AG08395 (cell line): ENCODE measurements at regions not wholly inside any gene's neighbourhood (a gene's known extent, or its start where the extent isn't known, plus 50 kb on each side); places are given as distances from the start of the nearest gene placed in this dataset.

Source experiments
- DNase-seq: peaks from one replicate; pipeline ENCODE4 v3.0.0; 2012; ENCODE audit warnings: mixed read lengths, low spot score

DNA sequence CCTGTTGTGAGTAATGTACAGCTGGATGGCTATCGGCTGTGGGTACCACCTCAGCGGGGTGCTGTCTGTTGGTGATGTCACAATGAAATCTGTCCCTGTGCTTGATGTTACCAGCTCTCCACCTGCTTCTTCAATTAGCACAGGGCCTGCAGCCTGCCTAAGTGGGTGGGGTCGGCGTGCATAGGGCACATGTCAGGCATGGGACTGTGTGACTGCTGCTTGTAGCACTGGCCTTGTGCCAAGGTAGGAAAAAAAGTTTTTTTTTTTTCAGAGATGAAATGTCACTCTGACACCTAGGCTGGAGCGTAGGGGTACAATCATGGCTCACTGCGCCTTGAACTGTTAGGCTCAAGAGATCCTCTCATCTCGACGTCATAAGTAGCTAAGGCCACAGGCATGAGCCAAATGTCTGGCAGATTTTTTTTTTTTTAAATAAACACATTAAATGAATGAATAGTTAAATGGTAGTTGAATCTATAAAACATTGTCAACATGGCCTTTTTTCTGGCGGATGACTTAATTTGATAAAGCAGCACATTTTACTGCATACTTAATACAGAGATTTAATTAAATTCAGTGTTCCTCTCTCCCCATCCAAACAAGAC lies 222.5 kb downstream of the NXNL2 start:
- DNase-seq = no peak

DNA sequence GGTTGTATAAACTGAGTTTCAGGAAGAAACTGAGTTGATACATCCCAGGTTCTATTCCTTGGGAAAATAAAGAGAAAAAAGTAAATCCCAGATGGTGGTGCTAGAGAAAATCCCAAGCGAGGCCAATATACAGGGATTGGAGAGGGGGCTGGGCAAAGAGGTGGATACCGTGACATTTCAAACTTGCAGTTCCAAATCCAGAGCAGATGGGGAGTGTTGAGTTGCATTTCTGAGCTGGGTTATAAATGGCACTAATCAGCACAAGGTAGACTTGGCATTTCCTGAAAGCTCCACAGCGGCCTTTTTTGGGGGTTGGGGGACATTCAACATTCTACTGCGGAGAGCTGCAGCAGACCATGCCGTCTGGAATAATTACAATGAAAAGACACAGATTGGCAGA lies 224.4 kb downstream of the NXNL2 start:
- no peak for DNase-seq

DNA sequence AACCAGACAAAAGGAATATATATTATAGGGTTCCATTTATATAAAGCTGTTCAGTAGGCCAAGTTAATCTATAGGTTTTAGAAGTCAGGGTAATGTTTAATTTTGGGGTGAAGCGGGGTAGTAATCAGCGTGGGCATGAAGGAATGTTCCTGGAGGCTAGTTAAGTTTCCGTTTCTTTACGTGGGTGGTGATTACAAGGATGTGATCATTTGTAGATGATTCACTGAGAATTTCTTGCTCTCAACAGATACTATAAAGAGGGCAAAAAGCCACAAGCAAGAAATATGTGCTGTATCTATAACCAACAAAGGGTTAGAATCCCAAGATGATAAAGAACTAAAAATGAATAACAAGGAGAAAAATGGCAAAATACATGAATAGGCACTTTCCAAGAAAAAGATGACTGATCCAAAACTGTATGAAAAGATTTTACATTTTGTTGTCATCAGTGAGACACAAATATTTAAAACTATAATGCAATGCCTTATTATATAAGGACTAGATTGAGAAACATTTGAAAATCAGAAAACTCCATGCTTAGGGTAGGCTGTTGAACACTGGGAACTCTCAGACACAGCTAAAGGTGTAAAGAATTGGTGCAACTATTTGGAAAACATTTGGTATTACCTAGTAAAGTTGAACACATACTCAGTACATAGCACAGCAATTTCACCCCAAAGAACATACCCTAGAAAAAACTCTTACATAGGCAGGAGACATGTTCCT lies 224.3 kb upstream of the S1PR3 start:
- DNase-seq = peak; percentile 55

DNA sequence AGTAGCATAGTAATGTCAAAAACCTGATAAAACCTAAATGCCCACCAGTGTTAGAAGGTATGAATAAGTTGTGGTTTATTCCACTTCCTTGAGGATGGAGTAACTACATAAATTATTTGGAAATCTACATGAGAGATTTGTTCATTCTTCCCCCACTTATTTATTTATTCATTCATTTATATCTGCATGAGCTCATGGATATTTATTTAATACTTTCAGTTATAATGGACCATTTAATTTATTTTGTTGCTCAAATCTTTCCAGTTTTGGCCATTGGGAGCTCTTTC lies 223.8 kb upstream of the S1PR3 start:
- DNase-seq = no peak

DNA sequence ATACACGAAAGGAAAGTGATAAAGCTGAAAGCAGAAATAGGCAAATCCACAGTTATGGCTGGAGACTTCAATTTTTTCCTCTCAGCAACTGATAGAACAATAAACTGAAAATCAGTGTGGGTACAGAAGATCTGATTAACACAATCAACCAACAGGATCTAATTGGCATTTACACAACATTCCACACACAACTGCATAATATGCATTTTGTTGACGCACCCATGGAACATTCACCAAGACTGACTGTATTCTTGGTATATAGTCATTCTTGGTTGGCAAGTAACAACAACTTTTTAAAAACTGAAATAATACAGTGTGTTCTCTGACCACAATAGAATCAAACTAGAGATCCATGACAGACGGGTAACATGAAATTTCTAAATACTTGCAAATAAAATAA lies 218.7 kb upstream of the S1PR3 start:
- DNase-seq = no peak

DNA sequence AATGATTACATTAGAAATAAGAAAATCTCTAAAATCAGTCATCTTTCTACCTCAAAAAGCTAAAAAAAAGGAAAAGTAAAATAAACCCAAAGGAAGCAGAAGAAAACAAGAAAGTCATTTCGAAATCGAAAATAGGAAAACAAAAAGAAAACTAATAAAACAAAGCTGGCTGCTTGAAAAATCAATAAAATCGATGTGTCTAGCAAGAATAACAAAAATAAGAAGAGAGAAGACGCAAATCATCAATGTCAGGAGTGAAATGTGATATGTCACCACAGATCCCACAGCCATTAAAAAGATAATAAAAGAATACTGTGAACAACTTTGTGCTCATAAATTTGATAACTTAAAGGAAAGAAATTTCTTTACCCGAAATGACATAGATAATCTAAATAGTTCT lies 218.1 kb upstream of the S1PR3 start:
- no peak for DNase-seq

DNA sequence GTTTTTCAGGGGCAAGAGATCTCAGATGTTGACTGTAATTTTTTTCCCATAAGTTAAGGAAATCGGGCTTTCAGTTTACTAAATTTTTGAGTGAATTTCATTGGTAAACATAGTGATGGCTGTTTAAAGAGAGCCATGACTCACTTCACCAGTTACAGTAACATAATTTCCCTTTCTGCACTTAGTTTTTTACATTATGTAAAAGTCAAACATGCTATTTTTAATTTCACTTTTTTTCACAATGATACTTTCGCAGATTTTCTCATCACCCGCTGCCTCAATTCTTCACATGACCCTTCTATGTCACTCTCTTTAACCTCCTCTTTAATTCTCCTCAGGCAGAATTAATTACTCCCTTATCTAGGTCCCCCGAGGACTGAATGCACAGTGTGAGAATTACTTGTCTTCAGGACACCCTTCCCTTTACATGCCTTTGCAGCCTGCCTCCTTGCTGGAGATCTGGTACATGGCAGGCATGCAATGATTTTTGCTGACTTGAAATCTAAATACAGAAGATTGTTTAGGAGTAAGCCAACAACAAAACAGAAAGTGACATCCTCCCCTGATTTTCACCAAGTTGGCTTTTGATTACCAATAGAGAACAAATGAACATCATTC lies 217.5 kb upstream of the S1PR3 start:
- no peak for DNase-seq

DNA sequence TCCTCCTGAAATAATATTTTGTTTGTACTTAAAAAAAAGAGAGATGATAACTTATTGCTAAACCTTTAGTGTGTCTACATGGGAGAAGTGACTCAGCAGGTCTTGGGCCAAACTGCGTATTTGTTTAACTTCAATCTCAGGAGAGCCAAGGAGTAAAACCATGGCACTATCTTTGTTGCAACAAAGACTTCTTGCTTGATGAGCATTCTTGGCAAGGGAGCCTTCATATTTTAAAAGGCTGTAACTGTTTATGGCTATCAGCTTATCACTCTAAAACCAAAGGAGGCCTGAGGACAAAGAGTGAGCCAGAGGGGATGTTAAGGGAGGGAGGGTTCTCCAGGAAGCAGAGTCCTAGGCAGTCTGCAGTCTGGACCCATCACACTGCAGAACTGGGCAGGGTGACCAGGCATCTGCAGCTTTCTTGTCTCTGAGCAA lies 216.2 kb upstream of the S1PR3 start:
- peak; percentile 59 for DNase-seq

DNA sequence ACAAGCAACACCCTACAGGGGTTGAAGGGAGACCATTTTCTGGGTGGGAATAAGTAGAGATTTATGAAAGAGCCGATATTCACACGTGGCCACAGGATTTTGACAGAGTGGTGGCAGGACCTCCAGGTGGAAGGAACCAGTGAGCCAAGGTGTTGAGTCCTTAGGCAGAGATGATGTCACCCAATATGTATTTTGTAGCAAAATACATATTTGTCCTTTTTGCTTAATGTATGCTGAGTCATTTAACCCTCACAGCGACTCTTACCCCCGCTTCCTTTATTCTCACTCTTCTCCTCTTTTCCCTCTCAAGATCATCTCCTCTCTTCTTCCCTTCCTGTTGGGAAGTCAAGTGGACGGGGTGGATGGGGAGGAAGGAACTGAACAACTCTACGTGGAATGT lies 215.7 kb upstream of the S1PR3 start:
- no peak for DNase-seq

DNA sequence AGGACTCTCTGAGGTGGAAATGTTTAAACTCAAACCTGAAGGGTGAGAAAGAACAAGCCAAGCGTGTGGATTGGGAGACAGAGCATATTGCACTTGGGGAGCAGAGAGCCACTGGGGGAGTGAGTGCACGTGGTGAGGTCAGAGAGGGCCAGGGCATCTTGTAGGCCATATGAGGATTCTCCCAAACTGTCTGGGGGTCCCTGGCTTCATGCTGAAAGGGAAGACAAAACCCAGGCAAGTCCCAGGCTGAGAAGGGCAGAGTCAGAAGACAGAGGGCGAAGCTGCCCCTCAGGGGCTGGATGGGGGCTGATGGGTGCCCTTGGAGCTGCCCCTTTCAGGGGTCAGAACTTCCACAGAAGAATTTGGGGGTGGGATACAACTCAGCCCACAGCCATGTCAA lies 215.3 kb upstream of the S1PR3 start:
- no peak for DNase-seq

DNA sequence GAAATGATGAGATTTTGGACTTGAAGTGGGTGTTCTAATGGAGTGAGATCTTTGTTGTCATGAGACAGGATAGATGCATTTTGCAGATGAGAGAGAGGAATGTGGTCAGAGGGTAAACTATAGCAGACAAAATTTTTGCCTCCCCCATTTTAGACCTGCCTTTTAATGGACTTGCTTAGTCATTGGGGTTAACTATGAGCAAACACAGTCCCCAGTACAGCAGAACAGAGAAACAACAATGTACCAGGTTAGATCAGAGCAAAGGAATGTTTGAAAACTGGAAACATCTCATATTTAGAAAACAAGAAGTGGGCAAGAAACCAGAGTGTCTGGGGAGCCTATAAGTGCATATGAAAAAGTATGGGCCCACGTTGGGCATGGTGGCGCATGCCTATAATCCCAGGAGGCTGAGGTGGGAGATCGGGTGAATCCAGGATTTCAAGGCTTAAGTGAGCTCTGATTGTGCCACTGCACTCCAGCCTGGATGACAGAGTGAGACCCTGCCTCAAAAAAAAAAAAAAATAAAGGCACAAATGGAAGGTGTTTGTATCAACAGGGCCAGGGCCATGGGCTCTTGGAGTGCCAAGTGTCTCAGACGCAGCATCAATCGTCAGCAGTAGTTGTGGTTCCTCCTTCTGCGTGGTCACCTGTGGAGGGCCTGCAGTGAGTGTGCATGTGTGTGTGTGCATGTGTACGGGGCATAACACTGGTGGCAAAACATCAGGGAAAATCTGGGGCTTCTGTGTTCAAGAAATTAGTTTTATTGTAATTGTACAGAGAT lies 214.4 kb upstream of the S1PR3 start:
- peak; percentile 81 for DNase-seq

DNA sequence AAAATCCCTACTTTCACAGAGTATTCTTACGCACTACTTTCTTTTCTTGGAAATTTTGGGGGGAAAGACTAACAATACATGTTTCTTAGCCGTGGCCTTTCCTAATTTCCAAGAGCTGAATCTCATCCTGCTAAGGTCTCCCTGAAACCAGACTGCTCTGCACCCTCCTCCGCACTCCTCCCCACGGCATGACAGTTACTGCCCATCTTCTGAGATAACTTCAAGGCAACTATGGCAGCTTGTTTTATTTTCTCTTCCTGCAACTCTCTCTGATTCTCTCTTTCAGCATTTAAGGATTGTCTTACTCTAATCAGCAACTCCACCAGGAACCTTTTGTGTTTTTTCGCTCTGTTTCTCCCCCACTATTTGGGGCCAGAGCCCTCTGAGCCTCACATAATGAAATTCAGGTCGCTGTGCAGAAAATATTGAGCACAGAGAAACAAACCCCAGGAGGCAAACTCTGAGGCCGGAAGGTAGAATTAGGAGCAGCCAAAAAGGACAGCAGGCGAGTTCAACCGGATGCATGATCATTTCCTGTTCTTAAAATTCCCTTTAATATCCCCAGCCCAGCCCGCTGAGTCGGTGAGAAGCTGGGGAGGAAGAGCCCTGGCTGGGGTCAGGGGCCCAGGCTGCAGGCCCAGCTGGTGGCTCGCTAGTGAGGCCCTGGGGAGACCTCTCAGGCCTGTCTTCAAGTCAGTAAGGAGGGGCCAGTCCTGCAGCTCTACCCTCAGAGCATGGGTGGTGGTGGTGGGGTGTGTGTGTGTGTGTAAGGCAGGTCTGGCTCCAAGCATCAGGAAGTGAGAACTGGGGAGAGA lies 213.6 kb upstream of the S1PR3 start:
- DNase-seq = no peak

DNA sequence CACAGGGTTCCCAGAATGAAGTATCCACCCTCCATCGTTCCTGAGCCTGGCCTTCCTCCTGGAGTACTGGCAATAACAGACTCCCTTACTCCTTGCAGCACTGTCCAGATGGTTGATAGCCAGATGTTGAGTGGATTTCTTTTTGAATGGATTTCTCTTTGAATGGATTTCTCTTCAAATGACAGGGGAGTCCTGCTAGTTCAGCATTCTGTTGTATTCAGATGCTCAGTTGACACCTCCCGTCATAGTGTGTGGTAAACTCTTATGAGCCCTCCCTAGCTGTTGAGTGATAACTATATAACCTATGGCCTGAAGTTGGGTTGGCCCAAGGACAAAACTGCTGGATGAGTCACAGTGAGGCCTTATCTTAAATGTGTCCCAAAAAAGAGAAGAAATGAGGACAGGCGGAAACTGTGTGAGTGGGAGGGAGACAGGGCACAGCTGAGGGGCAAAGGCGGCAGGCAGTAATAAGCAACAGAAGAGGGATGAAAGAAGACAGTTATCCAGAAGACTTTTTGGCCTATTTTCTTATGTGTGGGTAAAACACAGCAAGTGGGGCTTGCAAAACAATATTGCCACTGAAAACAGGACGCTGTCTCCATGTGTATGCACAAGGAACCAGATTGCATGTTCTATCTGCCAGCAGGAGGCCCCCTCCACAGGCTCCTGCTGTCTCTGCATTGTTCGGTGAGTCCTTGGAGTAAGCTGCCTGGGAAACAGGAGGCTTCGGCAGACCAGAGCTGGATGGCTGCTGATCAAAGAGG lies 209.5 kb upstream of the S1PR3 start:
- DNase-seq = peak; percentile 29

DNA sequence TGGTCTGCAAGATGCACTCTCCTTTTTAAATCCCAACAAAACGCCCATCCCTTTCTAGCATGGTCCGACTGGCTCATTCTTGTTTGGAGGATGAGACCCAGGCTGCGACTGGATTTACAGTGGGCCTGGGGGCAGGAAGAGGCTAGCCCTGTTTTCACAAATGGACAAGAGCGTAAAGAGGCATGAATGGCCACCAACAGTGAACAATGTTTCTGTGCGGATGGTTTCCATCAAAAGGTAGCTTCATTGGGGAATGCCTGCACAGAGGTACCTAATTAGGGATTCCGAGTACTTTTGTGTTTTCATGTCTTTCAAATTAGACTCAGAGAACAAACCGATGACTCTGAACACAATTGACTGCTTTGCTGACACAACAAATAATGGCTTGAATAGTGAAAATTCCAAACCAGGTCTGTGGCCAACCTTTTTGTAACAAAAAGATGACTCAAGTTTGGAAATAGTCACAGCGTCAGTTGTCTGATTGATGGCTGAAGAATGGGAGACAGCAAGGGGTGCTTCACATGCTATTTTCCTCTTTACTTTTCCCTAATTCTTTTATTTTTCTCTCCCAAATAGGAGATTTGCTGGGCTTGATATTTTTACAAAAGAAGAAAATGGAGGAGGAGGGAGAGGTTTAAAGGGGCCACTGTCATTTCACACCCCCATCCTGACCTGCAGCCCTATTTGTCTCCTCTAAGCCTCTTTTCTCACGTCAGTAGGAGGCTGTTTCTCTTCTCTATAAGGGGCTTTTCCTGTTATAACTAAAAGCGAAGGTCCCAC lies 208.1 kb upstream of the S1PR3 start:
- peak; percentile 38 for DNase-seq

DNA sequence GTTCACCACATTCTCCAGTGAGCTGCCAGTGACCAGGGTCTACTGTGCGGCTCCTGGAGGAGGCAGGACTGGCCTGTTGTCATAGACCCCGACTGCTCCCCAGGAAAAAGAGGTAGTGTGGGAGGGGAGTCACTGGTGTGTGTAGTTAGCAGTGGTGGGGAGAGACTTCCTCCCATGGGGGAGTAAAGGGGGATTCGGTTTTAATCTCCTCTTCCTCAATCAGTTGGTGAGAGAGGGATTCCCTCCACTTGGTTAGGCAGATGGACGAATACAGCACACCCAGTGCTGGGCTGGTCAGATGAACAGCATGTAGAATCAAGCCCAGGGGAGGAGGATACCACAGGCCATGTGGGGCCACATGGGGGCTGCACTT lies 207.6 kb upstream of the S1PR3 start:
- no peak for DNase-seq

DNA sequence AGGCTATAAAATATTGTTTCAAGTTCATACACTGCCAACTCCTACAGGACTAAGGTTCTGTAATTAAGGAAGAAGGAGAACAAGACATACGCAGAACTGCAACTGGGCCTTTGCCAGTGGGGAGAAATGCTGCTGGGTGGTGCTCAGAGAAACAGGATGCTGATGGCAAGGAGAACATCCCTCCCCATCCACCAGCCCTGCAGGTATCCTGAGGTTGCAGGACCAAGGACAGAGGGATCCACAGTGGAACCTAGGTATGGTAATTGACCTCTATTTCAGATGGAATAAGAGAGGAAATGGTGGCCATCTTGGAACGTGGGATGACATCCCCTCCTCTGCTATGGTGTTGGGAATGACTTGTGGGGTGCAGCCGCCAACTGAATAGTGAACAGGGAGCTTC lies 206.3 kb upstream of the S1PR3 start:
- DNase-seq = no peak

DNA sequence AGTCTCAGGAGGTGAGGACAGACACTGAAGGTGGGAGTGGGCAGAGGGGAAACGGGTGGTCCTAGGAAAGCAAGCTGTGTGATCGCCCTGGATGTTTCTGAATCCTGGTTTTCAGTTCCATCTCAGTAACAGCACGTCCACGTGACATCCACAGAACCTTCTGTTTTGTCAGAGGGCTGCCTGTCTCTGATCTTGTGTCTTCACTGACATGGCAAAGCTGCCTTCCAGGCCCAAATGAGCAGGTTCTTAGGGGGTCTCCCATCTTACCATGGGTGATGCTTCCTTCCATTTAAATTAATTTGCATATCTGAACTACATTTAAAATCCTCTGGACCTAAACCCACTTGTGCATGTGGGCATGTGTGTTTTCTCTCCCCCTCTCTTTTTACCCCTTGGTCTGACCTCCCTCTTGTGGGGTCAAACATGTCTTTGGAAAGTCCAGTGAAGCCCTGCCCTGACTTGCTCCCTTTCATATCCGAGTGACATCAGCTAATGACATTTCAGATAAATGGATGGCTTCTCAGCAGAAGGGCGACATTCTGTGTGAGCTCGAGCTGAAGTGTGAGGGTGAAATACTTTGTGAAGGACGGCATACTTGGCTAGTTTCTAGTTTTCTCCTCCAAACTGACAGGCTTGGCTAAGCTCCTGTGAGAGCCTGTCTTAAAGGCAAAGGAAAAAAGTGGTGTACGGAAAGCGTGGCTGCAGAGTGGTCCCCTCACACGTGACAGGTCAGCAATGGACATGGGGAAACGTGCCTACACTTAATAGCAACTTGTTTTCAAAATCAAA lies 204.8 kb upstream of the S1PR3 start:
- no peak for DNase-seq

DNA sequence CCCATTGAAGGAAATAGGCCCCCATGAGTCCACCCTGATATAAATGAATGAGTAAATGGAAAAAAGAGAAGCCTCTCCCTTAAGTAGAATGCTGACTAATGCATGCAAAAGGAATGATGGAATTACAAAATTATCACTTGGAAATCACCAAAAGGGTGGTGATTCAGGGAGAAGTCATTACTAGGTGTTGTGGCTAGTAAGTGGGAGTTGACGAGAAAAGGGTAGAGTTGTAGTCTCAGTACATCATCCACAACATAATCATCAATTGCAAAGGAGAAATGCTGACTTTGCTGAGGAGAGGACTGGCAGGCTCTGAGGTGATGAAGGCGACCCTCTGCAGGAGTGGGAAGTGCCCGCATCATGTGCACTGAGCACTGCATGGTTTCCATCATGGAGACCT lies 201.5 kb upstream of the S1PR3 start:
- peak; percentile 32 for DNase-seq

DNA sequence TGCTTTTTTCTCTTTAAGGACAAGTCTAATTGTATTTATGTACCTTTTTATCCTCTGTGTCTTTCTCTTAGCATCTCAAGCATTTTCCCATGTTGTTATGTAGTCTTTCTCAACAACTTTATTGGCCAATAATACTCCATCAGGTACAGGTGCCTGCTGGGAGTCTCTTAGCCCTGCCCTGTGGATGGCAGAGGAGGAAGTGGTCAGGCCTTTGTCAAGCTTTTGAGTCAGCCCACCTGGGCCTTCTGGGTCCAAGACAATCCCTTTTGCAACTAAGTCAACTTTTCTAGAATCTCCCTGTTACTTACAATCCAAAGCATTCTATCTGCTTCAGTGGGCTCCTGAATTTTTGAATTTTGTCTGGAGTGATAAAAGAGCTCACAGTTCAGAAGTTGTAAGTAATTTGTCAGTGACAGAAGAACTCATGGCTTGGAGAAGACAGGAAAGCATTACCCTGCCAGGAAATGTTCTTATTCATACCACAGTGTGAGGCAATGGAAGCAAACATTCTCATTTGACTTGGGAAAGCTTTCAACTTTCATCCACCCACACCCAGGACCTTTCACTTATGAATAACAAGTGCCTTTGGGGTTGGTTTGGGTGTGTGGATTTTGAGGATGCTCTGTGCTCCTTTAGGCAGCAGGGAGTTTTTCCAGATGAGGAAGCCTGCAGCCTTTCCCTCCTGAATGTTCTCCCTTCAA lies 200.0 kb upstream of the S1PR3 start:
- DNase-seq = peak; percentile 85
